HG03460 (cell line): ENCODE measurements at regions not wholly inside any gene's neighbourhood (a gene's known extent, or its start where the extent isn't known, plus 50 kb on each side); places are given as distances from the start of the nearest gene placed in this dataset.
"Not testable (repeated sequence)": the region's sequence is repeated elsewhere in the genome, so short reads cannot be mapped to it uniquely, and the experiment has no call there.

ENCODE experiments used
- ATAC-seq: cut with Tn5 transposase; IDR thresholded peaks from one replicate; pipeline ENCODE4 v1.9.1; 2021; ENCODE audit not compliant: unreplicated experiment

GRCh38 chr3:20417388-20418108 is 231.5 kb upstream of the SGO1 start:
- ATAC-seq, result no peak

- no peak for ATAC-seq
These were observed 220.6 kb upstream of the SGO1 start for GRCh38 chr3:20406611-20407011.

GRCh38 chr3:20405744-20406143 is 219.7 kb upstream of the SGO1 start:
- no peak for ATAC-seq

DNA sequence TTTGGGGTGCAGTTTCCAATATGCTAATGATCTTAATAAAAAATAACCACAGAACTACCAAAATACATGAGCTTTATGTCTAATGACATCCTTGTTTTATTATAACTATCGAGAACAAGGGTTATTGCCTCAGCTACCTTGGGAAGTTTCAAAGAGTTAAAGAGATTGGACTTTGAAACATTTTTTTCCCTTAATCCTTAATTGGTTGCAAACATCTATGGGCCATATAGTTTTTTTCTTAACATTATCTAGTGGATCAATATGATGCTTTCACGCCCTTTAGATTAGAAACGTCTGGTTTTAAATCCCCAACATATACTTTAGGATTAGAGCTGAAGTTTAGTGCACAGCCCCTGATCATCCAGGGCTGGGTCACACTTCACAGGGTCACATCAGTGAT is 219.2 kb upstream of the SGO1 start:
- no peak for ATAC-seq

DNA sequence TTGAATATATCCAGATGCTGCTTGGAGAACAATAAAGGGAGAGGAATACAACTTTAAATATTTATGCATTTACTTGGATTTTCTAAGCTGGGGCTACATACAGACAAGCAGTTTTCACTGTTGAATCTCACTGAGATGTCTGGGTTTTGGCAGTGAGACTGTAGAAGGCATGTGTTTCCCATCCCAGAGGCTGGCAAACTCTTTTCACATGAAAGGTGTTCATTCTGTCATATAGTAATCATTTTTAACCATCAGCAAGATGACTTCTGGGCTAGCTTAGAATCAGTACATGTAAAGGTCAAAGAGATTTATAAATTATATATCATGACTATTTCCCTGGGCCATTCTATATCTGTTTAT is 218.7 kb upstream of the SGO1 start:
- no peak for ATAC-seq

DNA sequence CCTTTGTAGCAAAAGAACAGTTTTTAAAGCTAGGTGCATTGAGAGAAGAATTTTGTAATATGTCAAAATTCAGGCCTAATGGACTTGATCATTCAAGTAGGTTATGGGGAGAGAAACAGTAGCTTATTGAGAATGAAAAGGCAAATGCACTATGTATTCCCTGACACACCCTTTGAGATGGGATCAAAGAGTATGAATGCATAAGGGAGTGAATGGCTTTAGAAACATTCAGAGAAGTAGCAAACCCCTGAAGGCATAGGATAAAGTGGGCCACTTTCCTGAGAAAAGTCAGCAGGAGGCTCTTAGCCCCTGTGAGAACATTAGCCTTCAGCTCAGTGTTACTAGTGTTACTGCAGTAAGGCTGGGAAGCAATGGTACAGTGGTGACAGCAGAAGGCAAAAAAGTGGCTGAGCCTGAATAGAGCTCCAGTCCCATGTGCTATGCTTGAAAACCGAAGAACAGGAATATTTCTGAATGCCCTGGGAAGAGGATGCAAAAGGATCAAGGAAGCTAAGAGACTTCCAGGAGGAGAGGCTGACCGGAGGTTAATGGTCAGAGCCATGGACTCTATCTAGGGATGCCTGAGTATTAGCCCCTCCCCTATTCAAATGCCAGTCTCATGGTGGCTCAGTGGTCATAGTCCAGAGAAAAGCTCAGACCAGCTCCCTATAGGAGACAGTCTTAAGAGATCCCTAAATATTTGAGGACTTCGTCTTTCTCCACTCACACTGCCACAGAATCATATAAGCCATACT is 218.2 kb upstream of the SGO1 start:
- ATAC-seq, result no peak

DNA sequence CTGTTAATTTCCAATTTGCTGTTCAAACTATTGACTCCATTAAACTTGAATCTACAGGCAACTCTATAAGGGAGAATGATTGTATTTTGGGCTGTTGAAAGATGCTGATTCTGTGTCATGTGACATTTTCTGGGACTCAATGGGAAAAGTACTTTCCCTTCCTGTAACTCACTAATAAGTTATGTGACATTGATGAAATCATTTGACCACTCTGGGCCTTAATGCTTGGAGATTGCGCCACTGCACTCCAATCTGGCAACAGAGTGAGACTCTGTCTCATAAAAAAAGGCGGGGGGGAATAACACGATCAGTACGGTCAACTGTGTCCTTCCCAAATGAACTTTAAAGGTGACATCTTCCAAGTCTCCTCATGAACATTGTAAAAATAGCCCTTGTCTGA is 215.2 kb upstream of the SGO1 start:
- ATAC-seq, result no peak

DNA sequence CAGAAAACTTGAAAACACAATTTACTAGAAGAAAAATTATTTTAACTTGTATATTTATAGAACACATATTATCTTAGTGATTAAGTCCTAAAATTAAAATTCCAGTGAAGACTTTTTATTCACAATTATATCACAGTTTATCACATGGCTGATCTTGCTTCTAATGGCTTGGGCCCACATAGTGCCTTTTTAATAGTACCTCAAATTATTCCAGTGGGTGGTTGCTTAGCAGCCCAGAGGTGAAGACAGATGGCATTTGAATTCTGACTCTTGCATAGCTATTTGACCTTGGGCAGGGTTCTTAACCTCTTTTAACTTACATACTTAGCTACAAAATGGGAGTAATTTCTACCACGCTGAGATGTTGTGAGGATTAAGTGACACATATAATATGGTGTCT is 214.7 kb upstream of the SGO1 start:
- ATAC-seq, result no peak

- no peak for ATAC-seq
These were observed 214.3 kb upstream of the SGO1 start for GRCh38 chr3:20400281-20400680.

GRCh38 chr3:20396335-20396734 is 210.3 kb upstream of the SGO1 start:
- no peak for ATAC-seq

DNA sequence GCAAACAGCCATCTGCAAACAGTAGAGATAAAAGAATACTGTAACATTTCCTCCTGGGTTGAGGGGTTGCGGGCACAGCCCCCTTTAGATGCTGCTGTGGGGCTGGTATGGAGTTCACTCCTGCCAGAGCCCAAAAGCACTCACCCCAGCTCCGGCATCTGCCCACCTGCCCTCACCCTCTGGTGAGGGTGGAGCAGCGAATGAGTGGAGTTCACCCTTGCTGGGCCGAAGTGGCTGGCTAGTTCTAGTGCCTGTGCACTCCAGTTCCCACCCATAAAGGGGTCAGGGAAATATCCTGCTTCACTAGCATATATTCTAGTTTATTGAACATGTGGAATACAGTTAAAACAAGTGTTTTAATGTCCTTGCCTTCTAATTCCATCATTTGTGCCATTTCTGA is 209.7 kb upstream of the SGO1 start:
- ATAC-seq, result no peak

- no peak for ATAC-seq
These were observed 208.2 kb upstream of the SGO1 start for GRCh38 chr3:20394243-20394642.

DNA sequence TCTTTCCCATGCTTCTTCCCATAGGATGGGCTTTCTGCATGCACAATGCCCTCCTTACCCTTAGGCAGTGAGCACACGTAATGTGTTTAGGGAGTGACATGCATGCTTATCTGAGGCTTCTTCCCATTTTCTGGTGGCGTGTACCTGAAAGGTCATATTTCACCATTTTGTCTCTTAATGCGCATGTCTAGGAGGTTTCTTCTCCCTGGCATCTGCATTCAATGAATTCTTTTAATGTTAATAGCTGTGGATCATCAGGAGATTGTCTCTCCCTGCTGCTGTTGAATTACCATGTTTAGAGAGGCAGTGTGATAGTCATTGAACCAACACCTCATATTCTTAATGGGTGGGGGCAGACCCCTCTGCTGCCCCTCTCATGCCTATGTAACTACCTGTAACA is 205.6 kb upstream of the SGO1 start:
- ATAC-seq, result no peak

DNA sequence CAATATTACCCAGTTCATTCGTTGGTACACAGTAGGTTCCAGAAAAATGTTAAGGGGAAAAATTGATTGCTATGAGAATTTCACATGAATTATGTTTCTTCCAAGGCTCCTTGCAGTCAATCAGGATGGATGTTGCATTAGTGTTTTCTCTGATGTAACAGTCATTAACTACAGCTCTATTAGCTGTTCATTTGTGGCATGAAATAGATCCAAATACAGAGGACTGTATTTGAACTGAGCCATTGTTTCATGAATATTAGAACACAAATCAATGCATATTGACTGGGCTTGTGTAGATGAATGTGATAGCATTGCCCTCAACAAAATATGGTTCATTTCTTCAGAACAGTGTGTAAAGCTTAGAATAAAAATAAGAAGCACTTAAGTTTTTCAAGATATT is 203.0 kb upstream of the SGO1 start:
- no peak for ATAC-seq

DNA sequence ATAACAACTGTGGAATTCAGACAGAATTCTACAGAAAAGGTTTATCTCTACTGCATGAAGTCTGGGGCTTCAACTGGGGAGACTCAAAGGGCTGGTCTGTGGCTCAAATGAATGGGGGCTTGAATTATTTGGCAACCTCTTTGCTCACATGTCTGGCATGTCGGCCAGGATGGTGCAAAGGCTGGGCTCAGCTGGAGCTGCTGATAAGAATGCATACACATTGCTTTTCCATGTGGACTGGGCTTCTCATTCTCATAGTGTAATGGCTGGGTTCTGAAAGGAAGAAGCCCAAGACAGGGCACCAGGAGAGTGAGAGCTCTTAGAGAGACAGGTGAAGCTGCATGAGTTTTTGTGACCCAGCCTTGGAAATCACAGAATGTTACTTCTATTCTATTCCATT is 194.3 kb upstream of the SGO1 start:
- ATAC-seq, result no peak

- no peak for ATAC-seq
These were observed 192.3 kb upstream of the SGO1 start for GRCh38 chr3:20378315-20378714.

GRCh38 chr3:20376665-20377217 is 190.7 kb upstream of the SGO1 start:
- ATAC-seq, result no peak

DNA sequence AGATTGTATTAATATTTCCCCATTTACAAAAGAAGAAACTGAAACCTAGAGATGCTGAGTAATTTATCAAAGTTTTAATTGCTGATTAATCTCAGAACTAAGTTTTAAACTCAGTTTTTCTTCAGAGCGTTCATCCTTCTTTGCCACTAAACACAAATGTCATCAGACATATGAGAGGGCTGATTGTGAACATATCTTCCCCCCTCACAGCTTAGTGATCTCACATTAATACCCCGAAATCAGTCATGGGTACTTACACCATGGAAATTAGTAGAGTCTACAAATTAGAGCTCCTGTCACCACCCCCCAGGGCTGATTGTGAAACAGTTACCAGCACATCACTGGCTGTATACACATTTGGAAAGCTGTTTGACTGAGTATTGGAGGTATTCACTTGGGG is 189.3 kb upstream of the SGO1 start:
- ATAC-seq, result no peak

DNA sequence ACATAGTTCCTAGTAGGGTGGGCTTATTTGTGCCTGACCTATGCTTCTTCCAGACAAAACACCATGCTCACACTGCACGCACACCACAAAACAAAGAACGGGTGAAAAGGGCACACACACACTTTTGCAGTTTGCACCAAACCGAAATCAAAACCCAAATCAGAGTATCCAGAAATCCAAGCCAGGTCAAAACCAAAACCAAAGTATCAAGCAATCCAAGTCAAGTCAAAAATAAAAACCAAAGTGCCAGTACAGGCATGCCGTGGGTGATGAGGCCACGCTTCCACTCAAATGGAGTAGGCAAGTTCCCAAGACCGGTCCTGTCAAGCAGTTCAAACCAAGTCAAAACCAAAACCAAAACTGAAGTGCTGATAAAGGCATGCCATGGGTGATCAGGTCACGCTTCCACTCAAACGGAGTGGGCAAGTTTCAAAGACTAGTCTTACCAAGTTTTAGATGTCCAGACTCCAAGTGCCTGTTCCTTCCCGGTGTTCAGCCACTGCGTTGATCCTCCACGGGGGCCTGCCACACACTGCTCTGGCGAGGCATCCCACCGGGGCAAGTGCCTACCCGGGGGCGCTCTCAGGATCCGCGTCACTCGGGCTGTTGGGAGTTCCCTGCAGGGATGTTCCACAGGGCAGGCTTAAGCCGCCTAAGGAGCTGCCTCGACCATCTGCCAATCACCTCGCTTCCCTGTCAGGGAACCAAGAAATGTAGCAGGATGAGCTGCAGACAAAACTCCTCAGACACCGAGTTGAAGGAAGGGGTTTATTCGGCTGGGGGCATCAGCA is 184.5 kb upstream of the SGO1 start:
- ATAC-seq, result not testable (repeated sequence)

DNA sequence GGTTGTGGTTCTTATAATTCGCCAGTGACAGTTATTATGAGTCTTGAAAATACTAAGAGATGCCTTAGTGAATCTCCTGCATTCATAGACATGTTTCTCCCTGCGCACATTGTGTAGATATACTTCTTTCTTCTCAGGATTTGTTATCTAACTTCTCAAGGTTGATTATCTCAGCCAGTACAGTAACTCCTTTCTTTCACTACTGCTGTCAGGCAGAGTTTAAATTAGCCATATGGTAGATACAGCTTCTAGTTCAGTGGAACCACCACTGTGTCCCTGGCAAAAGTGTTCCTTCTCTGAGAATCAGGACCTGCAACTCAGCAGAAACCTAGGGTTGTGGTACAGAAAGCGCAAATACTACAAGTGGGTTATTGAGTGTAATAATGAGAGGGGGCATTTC is 175.0 kb upstream of the SGO1 start:
- no peak for ATAC-seq

DNA sequence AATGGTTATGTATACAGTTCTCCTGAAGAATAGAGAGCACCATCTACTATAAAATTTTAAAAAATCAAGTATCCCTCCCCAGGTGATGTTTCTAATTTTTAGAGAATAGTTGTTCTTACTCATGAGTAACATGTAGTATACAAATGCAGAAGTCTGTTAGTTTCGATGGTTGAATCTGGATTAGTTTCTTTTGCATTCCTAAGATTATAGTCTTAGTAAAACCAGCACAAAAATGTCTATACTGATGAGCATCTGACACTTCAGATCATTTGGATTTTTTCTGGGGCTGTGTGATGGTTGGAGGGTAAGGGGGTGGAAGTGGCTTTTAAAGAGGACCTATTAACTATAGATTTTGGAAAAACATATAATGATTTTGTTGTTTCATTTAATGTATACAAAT is 167.3 kb upstream of the SGO1 start:
- ATAC-seq, result no peak
